ENCODE measurements at regions not wholly inside any gene's neighbourhood (a gene's known extent, or its start where the extent isn't known, plus 50 kb on each side); places are given as distances from the start of the nearest gene placed in this dataset.
"Not testable (repeated sequence)": the region's sequence is repeated elsewhere in the genome, so short reads cannot be mapped to it uniquely, and the experiment has no call there.

GRCh38 chr12:115366277-115366676 lies 682.3 kb upstream of the TBX3 start:
- H3K4me3 Mint-ChIP-seq; H3K27ac Mint-ChIP-seq; ATAC-seq (ENCODE audit: low read depth in 2 of 2); H3K27me3 Mint-ChIP-seq; DNase-seq; H3K36me3 Mint-ChIP-seq; H3K4me1 Mint-ChIP-seq: not testable (repeated sequence)
- peaks cover 3 to 18% (median 7%) of the 10 kb centered on the region in 7 donors for H3K9me3 Mint-ChIP-seq

- not testable (repeated sequence) for H3K27me3 Mint-ChIP-seq; H3K36me3 Mint-ChIP-seq; H3K27ac Mint-ChIP-seq; ATAC-seq (ENCODE audit: low read depth in 2 of 2); H3K4me3 Mint-ChIP-seq; DNase-seq; H3K4me1 Mint-ChIP-seq
- peaks cover 3 to 18% (median 7%) of the 10 kb centered on the region in 7 donors for H3K9me3 Mint-ChIP-seq
Observed at GRCh38 chr12:115365765-115366164, 681.8 kb upstream of the TBX3 start.

DNA sequence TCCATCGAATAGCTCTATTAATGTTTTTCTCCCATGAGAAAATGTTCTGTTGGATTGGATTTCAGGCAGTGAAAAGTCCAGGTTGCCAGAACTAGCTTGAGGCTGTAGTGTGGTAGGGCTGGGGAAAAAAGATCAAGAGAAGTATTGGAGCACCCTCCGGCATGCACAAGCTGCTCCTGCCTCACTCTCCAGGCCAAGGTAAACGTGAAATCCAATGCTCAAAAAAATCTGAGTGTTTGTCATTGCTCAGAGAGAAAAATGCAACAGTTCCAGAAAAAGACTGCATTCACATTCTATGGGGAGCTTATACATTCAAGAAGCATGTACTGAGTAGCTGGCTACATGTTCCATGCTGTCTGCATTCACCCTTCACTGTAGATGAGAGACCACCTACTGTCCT lies 680.9 kb upstream of the TBX3 start:
- H3K27me3 Mint-ChIP-seq, result peaks cover 0 to 6% (median 5%) of the 10 kb centered on the region in 3 donors
- H3K36me3 Mint-ChIP-seq, result peaks cover 0 to 5% of the 10 kb centered on the region in 2 donors
- H3K4me1 Mint-ChIP-seq, result no peaks in the 10 kb centered on the region
- no peak overlapping the region for H3K4me3 Mint-ChIP-seq
- peaks cover 3 to 14% (median 7%) of the 10 kb centered on the region in 7 donors for H3K9me3 Mint-ChIP-seq
- no peak overlapping the region for H3K27ac Mint-ChIP-seq
- ATAC-seq (ENCODE audit: low read depth in 2 of 2), result no peak
- no peak for DNase-seq

DNA sequence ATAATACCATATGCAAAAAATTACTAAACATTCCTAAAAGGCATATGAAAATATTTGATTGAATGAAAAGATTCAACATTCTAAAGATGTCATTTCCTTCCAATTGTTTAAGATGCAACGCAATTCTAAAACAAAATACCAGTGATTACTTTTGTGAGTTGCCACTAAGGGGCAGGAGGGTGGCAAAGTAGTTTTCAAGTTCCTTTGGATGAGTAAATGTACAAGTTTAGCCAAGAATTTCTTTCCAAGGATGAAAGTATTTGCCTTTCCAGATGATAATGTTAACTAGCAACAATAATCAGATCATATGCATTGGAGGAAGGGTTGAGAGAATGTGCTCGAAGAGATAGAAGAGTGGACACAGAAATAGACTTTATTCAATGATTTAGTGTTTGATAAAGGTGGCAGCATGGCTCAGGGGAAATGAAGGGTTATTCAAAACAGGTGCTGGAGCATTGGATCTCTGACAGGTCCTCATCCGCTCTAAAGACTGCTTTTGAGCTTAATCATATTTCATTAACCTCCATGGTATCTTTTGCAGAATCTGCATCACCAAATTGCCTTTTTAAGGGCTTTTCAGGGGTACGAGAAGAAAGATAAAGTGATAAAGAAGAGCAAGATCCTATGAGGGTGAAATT lies 678.5 kb upstream of the TBX3 start:
- ATAC-seq (ENCODE audit: low read depth in 2 of 2) (no peak), DNase-seq (no peak)
- Mint-ChIP-seq H3K36me3 (peaks cover 0 to 5% of the 10 kb centered on the region in 2 donors), H3K4me3 (no peak overlapping the region), H3K9me3 (peaks cover 0 to 9% (median 7%) of the 10 kb centered on the region in 7 donors), H3K27me3 (peaks cover 0 to 5% (median 0%) of the 10 kb centered on the region in 3 donors), H3K27ac (no peak overlapping the region), H3K4me1 (no peaks in the 10 kb centered on the region)

GRCh38 chr12:115357681-115358080 lies 673.7 kb upstream of the TBX3 start:
- H3K4me1 Mint-ChIP-seq, result peaks cover 0 to 1% (median 0%) of the 10 kb centered on the region in 3 donors

DNA sequence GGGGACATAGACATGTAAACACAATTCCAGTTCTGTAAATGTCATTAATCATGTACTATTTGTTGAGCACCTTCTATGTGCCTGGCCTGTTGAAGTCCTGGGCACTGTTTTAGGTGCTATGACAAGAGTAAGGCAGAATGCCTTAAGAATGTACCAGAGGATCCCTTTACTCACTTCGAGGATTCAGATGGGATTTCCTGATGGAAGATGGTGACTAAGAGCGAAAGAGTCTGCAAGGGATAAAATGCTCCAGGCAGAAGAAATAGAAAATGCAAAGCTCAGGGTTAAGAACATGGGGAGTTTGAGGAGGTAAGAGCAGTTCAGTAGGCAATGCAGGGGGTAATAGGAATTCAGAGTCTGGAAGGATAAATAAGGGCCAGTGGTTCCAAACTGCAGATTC lies 671.3 kb upstream of the TBX3 start:
- Mint-ChIP-seq H3K4me1 (peaks cover 0 to 1% (median 0%) of the 10 kb centered on the region in 3 donors), H3K9me3 (peaks cover 0 to 10% (median 0%) of the 10 kb centered on the region in 7 donors), H3K27ac (peak overlapping the region in 1 of 6 donors; percentile 35), H3K4me3 (no peak overlapping the region), H3K27me3 (peaks cover 0 to 6% (median 5%) of the 10 kb centered on the region in 3 donors), H3K36me3 (no peaks in the 10 kb centered on the region)
- DNase-seq (no peak), ATAC-seq (ENCODE audit: low read depth in 2 of 2) (no peak)

More at GRCh38 chr12:115357681-115358080, 673.7 kb upstream of the TBX3 start:
- ATAC-seq (ENCODE audit: low read depth in 2 of 2) (no peak), DNase-seq (no peak)
- Mint-ChIP-seq H3K27ac (no peak overlapping the region), H3K27me3 (peaks cover 0 to 10% (median 5%) of the 10 kb centered on the region in 3 donors), H3K36me3 (no peaks in the 10 kb centered on the region), H3K4me3 (no peak overlapping the region), H3K9me3 (peaks cover 0 to 11% (median 3%) of the 10 kb centered on the region in 7 donors)

GRCh38 chr12:115354007-115354890 lies 670.3 kb upstream of the TBX3 start:
- DNase-seq, result no peak
- H3K4me3 Mint-ChIP-seq, result peak overlapping the region in 1 of 8 donors; percentile 73
- H3K36me3 Mint-ChIP-seq, result no peaks in the 10 kb centered on the region
- H3K4me1 Mint-ChIP-seq, result peaks cover 0 to 1% (median 0%) of the 10 kb centered on the region in 3 donors
- peaks cover 0 to 8% (median 6%) of the 10 kb centered on the region in 3 donors for H3K27me3 Mint-ChIP-seq
- peaks cover 0 to 10% (median 0%) of the 10 kb centered on the region in 7 donors for H3K9me3 Mint-ChIP-seq
- ATAC-seq (ENCODE audit: low read depth in 2 of 2), result no peak
- peak overlapping the region in 1 of 6 donors; percentile 5 for H3K27ac Mint-ChIP-seq

- peaks cover 0 to 13% (median 6%) of the 10 kb centered on the region in 3 donors for H3K27me3 Mint-ChIP-seq
- no peaks in the 10 kb centered on the region for H3K36me3 Mint-ChIP-seq
- ATAC-seq (ENCODE audit: low read depth in 2 of 2), result no peak
- no peak for DNase-seq
- H3K9me3 Mint-ChIP-seq, result peaks cover 0 to 13% (median 0%) of the 10 kb centered on the region in 7 donors
- no peak overlapping the region for H3K27ac Mint-ChIP-seq
- H3K4me3 Mint-ChIP-seq, result no peak overlapping the region
- peaks cover 0 to 1% (median 0%) of the 10 kb centered on the region in 3 donors for H3K4me1 Mint-ChIP-seq
Observed at GRCh38 chr12:115353467-115353866, 669.5 kb upstream of the TBX3 start.

DNA sequence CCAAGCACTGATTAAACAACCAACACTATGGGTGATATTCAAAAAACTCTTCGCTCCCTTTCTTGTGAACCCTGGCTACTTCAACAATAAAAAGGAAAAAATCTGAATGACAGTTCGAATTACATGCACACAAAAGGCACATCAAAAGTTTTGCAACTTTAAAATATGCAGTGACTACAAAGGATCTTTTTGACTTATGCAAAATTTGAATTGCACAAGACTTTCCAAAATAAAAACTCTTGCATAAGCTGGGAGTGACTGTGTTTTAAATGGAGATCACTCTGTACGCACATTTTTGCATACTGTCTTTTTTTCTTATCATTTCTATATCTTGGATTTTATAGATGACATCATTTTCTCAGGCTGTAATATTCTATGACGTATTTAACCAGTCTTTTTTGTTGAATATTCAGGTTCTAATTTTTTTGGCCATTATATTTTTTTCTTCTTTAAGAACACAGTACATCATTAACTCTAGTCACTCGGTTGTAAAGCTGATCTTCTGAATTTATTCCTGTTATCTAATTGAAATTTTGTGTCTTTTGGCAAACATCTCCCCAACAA lies 667.6 kb upstream of the TBX3 start:
- DNase-seq (no peak), ATAC-seq (ENCODE audit: low read depth in 2 of 2) (no peak)
- peaks cover 0 to 1% (median 0%) of the 10 kb centered on the region in 3 donors for H3K4me1 Mint-ChIP-seq
- H3K9me3 Mint-ChIP-seq, result peaks cover 0 to 20% (median 2%) of the 10 kb centered on the region in 7 donors
- no peak overlapping the region for H3K4me3 Mint-ChIP-seq
- no peaks in the 10 kb centered on the region for H3K36me3 Mint-ChIP-seq
- H3K27ac Mint-ChIP-seq, result no peak overlapping the region
- peaks cover 0 to 19% (median 13%) of the 10 kb centered on the region in 3 donors for H3K27me3 Mint-ChIP-seq

GRCh38 chr12:115349711-115350110 lies 665.7 kb upstream of the TBX3 start:
- Mint-ChIP-seq H3K36me3 (no peaks in the 10 kb centered on the region), H3K27me3 (peaks cover 0 to 17% (median 11%) of the 10 kb centered on the region in 3 donors), H3K27ac (no peak overlapping the region), H3K4me1 (peaks cover 0 to under 1% (median 0%) of the 10 kb centered on the region in 3 donors), H3K9me3 (peaks cover 0 to 19% (median 0%) of the 10 kb centered on the region in 7 donors), H3K4me3 (no peak overlapping the region)
- ATAC-seq (ENCODE audit: low read depth in 2 of 2) (no peak), DNase-seq (no peak)

DNA sequence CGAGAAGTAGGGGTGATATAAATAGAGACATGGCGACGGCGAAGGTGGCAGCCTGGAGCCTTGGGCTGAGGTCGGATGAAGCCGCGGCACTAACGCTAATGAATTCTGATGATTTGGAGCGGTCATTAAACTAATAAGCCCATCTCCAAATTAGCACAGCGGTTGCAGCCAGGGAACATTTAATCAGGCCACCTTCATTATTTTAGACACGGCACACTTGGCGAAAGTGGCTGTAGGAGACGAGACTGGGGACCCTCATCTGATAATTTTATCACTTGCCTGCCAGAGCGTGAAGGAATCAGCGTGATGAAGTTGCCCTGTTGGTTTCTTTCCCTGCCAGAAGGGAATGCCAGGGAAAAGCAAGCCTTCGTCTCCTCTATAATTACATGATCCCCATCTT lies 664.3 kb upstream of the TBX3 start:
- peaks cover 0 to 16% (median 2%) of the 10 kb centered on the region in 7 donors for H3K9me3 Mint-ChIP-seq
- no peak for ATAC-seq (ENCODE audit: low read depth in 2 of 2)
- H3K4me3 Mint-ChIP-seq, result no peak overlapping the region
- H3K36me3 Mint-ChIP-seq, result no peaks in the 10 kb centered on the region
- no peak for DNase-seq
- H3K27me3 Mint-ChIP-seq, result peaks cover 0 to 13% (median 7%) of the 10 kb centered on the region in 3 donors
- H3K4me1 Mint-ChIP-seq, result no peaks in the 10 kb centered on the region
- H3K27ac Mint-ChIP-seq, result no peak overlapping the region

DNA sequence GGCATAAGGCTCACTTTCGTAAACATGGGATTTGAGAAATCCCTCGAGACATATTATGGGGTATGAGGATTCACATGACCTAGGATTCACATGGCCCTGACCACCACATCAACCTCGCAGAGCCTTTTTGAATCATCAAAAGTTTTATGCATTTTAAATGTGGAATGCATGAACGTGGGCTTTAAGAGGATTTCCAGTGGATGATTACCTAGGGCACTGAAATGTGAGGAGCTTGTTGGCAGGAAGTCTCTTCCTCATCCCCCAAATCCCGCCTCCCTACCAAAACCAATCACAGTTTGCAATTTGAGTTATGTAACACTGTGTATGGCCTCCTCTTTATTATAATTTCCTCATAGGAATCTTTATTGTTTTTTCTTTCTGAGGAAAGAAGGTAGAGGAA lies 659.6 kb upstream of the TBX3 start:
- Mint-ChIP-seq H3K4me1 (no peaks in the 10 kb centered on the region), H3K27ac (no peak overlapping the region), H3K36me3 (no peaks in the 10 kb centered on the region), H3K4me3 (no peak overlapping the region), H3K27me3 (peaks cover 0 to 7% (median 5%) of the 10 kb centered on the region in 3 donors), H3K9me3 (peaks cover 0 to 26% (median 9%) of the 10 kb centered on the region in 7 donors)
- DNase-seq, result no peak
- no peak for ATAC-seq (ENCODE audit: low read depth in 2 of 2)

GRCh38 chr12:115343008-115343407 lies 659.0 kb upstream of the TBX3 start:
- H3K4me1 Mint-ChIP-seq, result no peaks in the 10 kb centered on the region
- no peak overlapping the region for H3K4me3 Mint-ChIP-seq
- DNase-seq (no peak), ATAC-seq (ENCODE audit: low read depth in 2 of 2) (no peak)
- no peaks in the 10 kb centered on the region for H3K36me3 Mint-ChIP-seq
- H3K9me3 Mint-ChIP-seq, result peaks cover 0 to 26% (median 9%) of the 10 kb centered on the region in 7 donors
- no peak overlapping the region for H3K27ac Mint-ChIP-seq
- H3K27me3 Mint-ChIP-seq, result peaks cover 0 to 7% (median 5%) of the 10 kb centered on the region in 3 donors

All from naive B cell (primary cell).